Brain microvascular endothelial cell (primary cell): ENCODE measurements at regions not wholly inside any gene's neighbourhood (a gene's known extent, or its start where the extent isn't known, plus 50 kb on each side); places are given as distances from the start of the nearest gene placed in this dataset.

Experiments
- DNase-seq: peaks from one replicate; pipeline ENCODE4 v3.0.0-alpha.2; 2020
- H3K27ac ChIP-seq: fragments of 250-450 bp; sonication (Bioruptor Pico); 2 replicates; pipeline ENCODE4 v1.5.1; 2020; ENCODE audit warnings: mild to moderate bottlenecking, moderate library complexity
- H3K27me3 ChIP-seq: fragments of 250-450 bp; sonication (Bioruptor Pico); replicated peaks from 2 replicates; pipeline ENCODE4 v1.5.1; 2020; ENCODE audit warnings: mild to moderate bottlenecking
- H3K36me3 ChIP-seq: fragments of 250-450 bp; sonication (Bioruptor Pico); replicated peaks from 2 replicates; pipeline ENCODE4 v1.5.1; 2020; ENCODE audit warnings: mild to moderate bottlenecking
- H3K4me3 ChIP-seq: 2 replicates; pipeline ENCODE4 v1.5.1; 2011; ENCODE audit warnings: low read depth, mild to moderate bottlenecking, control low read depth, low read length, moderate library complexity
- CTCF ChIP-seq: IDR thresholded peaks from 2 replicates; pipeline ENCODE4 v1.5.1; 2011; ENCODE audit warnings: low read depth, mild to moderate bottlenecking, moderate library complexity, low read length, control low read depth, inconsistent platforms; ENCODE audit errors: missing control alignments
- in situ Hi-C: cut with HindIII; loops from 2 replicates; pipeline ENCODE4 v1.10.0; 2017; ENCODE audit warnings: low sequenced_read_pairs, low pct_ligation_motif_present

GRCh38 chrX:33817266-33817665 lies 314.8 kb downstream of the FAM47A start:
- in situ Hi-C loops = no loop called here
- H3K27me3 ChIP-seq = no peaks in the 10 kb centered on the region
- no peaks in the 10 kb centered on the region for H3K36me3 ChIP-seq
- no peak overlapping the region for H3K4me3 ChIP-seq
- no peak overlapping the region for H3K27ac ChIP-seq
- DNase-seq = no peak
- no peak for TF ChIP-seq CTCF

- H3K4me3 ChIP-seq = no peak overlapping the region
- H3K36me3 ChIP-seq = no peaks in the 10 kb centered on the region
- in situ Hi-C loops = no loop called here
- no peak for DNase-seq
- no peak for TF ChIP-seq CTCF
- H3K27ac ChIP-seq = no peak overlapping the region
- no peaks in the 10 kb centered on the region for H3K27me3 ChIP-seq
These were observed 323.5 kb downstream of the FAM47A start for GRCh38 chrX:33808636-33809035.

GRCh38 chrX:33784548-33784947 lies 347.6 kb downstream of the FAM47A start:
- in situ Hi-C loops = no loop called here
- no peak overlapping the region for H3K4me3 ChIP-seq
- no peak overlapping the region for H3K27ac ChIP-seq
- H3K27me3 ChIP-seq = no peaks in the 10 kb centered on the region
- H3K36me3 ChIP-seq = no peaks in the 10 kb centered on the region
- no peak for DNase-seq
- TF ChIP-seq CTCF = no peak

- Histone ChIP-seq H3K27me3 (no peaks in the 10 kb centered on the region), H3K27ac (no peak overlapping the region)
- in situ Hi-C loops = no loop called here
These were observed 390.3 kb downstream of the FAM47A start for GRCh38 chrX:33741807-33742206.

GRCh38 chrX:33735182-33735581 lies 396.9 kb downstream of the FAM47A start:
- H3K36me3 ChIP-seq = no peaks in the 10 kb centered on the region
- no peak for DNase-seq
- no peak overlapping the region for H3K27ac ChIP-seq
- no peaks in the 10 kb centered on the region for H3K27me3 ChIP-seq
- TF ChIP-seq CTCF = no peak
- in situ Hi-C loops = no loop called here
- H3K4me3 ChIP-seq = no peak overlapping the region

More at GRCh38 chrX:33741807-33742206, 390.3 kb downstream of the FAM47A start:
- Histone ChIP-seq H3K36me3 (no peaks in the 10 kb centered on the region), H3K4me3 (no peak overlapping the region)
- DNase-seq = no peak
- no peak for TF ChIP-seq CTCF
